NCI-H2196 treated with DMSO at 0.1 percent for 48 hours (cell line): ENCODE measurements at regions not wholly inside any gene's neighbourhood (a gene's known extent, or its start where the extent isn't known, plus 50 kb on each side); places are given as distances from the start of the nearest gene placed in this dataset.
"Not testable (repeated sequence)": the region's sequence is repeated elsewhere in the genome, so short reads cannot be mapped to it uniquely, and the experiment has no call there.

Experiments
- DNase-seq: peaks from one replicate; lab custom pipeline; 2025; ENCODE audit not compliant: unreplicated experiment; lab: John Stamatoyannopoulos, UW

DNA sequence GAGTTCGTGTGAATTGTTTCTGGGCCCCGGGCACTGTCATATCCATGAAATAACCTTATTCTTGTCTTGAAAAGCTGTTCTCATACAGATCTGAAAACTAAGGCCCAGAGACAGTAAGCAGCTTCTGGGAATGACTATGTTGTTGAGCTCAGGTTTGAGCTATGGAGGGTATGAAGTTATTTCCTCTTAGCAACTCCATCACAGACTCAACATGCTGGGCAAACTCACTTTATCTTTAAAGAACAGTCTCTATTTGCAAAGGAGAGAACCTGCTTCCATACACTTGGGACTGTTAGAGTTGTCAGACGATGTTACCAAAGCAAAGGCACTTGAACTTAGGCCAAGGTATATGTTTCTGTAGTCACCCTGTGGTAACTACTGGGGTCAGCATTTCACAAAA lies 90.0 kb downstream of the GPR88 start:
- no peak for DNase-seq

DNA sequence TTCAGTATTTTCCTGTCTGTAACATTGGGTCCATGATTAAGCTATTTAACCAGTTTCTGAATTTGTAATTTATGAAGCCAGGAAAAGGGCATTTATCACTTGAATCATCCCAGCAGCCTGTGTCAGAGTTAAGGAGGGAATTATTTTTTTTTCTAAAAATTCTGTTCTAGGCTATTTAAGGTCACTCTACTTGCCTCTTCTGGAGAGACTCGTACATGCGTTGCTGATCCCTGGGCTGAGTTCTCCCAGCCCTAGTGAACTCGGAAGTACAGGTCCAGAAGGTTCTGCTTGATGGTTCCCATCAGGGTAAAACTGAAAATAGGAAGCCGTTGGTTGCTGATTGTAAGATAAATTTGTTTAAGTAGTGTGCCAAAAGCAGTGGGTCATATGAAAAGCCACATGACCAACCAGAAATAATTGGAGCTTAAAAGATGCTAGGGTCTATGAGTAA lies 90.7 kb downstream of the GPR88 start:
- no peak for DNase-seq

DNA sequence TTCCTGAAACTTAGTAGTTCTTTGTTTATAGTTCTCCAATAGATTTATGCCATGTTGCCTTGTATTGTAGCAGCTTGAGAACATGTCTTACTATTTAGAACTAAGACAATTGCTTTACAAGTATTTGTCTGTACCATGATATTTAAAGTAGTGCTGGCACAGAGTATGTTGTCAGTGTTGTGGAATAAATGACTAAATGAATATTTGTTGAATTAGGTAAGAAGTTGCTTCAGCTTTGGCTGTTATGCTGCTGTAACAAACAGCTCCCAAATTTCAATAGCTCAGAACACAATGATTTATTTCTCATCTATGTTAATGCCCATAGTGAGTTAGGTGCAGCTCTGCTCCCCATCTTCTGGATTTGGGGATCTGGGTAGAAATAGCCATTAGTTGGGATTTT lies 90.2 kb upstream of the VCAM1 start:
- no peak for DNase-seq

DNA sequence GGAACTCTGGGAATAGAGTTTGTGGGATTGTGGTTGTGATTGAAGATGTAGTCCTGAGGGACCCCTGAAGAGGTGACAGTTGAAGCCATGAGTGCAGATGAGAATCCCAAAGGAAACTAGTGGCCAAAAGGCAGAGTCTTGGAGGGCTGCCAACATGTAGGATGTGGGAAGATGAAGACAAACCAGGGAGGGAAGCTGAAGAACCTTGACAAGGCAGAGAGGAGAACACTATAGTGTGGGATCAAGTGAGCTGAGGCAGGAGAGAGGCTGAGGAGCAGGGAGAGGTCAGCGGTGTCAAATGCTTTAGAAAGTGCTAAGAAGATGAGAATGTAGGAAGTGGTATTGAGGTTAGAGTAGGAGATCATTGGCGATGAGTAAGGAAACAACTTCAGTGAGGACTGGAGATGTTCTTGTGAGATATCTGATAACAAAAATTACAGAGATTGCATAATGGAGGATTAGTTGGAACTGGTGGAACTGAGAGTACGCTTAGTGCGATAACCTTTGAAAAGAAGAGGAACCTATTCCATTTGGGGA lies 88.5 kb upstream of the VCAM1 start:
- DNase-seq, result no peak

DNA sequence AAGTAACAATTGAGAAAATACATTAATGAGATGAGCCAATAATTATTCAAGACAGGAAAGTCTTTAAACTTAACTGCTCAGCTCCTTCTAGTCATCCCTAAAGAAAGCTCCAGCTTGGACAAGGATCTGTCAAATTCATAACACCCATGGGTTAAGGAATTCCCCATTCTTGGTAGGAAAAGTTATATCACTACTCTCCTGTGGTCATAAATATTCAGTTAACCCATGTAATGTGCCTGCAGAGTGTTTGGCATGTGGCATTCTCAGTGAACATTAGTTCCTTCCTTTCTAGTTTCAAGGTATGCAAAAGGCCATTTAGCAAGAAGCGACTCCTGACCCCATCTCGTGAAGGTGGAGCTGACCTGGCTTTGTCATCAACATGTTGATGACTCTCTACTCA lies 76.7 kb upstream of the VCAM1 start:
- no peak for DNase-seq

DNA sequence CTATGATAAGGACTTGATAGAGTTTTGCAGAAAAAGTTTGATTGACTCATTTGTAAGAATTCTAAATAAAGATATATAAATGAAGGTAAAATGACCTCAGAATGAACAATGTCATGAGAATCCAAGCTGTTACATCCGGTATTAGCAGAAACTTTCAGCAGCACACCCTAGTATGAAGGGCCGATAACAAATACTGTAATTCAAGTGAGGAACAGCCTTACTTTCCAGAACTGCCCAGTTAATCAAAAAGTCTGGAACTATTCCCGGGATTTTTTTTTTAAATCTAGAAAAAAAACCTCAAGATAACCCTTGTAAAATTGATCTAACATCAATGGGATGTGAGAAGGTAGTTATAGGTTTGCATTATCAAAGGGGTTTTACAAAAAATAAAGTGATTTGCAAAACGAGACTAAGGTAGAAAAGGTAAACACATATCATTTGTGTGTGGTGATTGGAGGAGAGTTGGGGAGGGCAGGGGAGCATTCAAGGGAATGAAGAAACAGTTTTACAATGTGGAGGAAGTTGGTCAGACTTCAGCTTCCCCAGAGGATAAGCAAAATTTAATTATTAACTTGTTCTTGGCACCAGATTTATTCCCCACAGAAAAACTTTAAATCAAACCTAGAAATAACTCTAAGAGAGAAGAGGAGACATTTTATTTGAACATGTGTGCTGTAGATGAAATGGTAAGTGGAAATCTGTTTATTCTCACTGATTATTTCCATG lies 75.9 kb upstream of the VCAM1 start:
- DNase-seq, result no peak

DNA sequence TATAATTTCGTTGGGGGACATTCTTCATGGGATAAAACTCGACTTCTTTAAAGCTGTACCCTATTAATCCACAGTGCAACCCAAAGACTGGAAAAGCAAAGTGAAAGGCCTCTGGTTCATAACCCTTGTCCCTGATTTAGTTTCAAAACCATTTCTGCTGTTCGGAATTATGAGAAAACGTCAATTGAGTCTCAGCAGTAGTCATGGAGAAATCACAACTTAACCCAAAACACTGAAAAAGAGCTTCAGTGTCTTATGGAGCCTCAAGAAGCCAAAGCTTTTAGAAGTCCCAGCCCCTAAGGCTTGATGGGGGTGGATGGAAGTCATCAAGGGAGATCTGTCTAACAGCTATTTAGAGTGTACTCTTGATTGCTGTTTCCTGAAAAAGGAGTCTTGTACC lies 73.5 kb upstream of the VCAM1 start:
- no peak for DNase-seq

DNA sequence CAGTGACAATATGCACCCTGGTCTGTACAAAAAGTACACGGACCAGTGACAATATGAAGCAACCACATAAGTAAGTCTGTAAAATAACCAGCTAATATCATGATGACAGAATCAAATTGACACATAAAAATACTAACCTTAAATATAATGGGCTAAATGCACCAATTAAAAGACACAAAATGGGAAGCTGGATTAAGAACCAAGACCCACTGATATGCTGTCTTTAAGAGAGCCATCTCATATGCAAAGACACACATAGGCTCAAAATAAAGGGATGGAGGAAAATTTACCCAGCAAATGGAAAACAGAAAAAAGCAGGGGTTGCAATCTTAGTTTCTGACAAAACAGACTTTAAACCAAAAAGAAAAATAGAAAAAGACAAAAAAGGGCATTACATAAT lies 70.4 kb upstream of the VCAM1 start:
- no peak for DNase-seq

DNA sequence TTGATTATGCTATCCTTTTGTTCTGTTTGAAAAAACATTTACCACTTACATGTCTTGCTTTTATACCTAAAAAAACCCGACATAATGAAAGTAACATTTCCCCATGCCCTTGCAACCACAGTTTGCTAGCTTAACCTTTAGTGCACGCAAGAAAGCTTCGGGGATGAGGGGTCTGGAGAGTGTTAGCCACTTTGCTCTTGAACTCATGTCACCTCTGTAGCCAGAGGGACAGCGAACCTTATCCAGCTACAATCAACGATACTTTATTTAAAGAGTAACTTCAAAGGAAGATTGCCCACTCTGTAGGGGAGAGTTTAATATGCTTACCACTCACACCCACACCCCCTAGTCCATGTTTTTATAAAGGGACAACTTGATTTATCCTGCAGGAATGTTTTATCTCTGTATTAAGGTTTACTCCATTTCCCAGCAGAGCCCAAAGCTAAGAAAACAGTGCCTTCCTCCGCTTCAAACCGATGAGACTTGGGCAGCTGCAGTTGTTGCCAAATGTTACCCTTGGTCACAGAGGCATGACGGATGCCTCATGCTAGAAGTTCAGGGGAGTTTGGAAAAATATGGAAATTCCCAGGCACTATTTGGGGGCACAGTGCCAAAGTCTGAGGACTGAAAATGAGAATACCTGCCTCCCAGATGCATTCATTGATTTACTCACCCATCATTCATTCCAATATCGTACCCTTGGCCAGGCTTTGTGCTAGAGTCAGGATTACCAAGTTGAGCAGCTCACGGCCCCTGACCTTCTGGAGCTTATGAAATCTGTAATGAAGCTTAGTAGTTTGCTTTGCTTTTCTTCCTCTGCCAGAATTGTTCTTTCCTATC lies 61.4 kb upstream of the VCAM1 start:
- no peak for DNase-seq

DNA sequence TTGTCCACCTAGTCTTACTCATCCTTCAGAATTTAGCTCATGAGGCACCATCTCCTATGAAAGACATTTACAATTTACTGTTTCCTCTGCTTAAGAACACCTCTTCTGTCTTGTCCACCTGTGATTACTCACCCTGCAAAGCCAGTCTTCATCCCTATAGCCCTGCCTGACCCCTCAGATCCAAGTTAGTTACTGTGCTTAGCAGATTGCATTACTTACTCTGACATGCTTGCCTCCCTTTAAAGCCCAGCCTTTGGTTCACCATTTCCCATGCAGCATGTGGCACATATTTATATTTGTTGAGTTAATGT lies 60.9 kb upstream of the VCAM1 start:
- DNase-seq, result no peak

DNA sequence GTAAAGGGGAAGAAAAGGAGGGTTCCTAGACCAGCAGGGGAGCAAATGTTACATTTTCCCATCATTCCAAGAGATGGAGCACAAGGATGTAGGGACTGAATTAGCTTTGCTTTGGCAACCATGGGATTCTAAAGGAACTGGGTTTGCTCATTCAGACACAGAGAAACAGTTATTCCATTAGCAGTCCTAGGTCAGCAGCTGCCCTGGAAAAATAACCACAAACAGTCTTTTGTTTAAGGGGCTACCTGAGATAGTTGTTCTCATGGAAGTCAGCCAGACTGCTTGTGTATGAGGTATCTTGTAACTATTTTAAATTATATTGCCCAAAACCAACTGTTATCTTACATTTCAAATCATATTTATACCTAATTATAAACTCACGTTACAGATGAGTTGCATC lies 58.4 kb upstream of the VCAM1 start:
- DNase-seq, result no peak

DNA sequence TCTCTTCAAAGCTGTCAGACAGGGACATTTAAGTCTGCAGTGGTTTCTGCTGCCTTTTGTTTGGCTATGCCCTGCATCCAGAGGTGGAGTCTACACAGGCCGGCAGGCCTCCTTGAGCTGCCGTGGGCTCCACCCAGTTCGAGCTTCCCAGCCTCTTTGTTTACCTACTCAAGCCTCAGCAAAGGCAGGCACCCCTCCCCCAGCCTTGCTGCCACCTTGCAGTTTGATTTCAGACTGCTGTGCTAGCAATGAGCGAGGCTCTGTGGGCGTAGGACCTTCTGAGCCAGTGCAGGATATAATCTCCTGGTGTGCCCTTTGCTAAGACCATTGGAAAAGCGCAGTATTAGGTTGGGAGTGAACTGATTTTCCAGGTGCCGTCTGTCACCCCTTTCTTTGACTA lies 51.0 kb upstream of the VCAM1 start:
- DNase-seq, result not testable (repeated sequence)
